GM19463 (cell line): ENCODE measurements at regions not wholly inside any gene's neighbourhood (a gene's known extent, or its start where the extent isn't known, plus 50 kb on each side); places are given as distances from the start of the nearest gene placed in this dataset.
"Not testable (repeated sequence)": the region's sequence is repeated elsewhere in the genome, so short reads cannot be mapped to it uniquely, and the experiment has no call there.

Experiments
- ATAC-seq: cut with Tn5 transposase; IDR thresholded peaks from one replicate; pipeline ENCODE4 v1.9.1; 2021; ENCODE audit warnings: mild to moderate bottlenecking, moderate library complexity; ENCODE audit not compliant: unreplicated experiment

- ATAC-seq: no peak
Observed at GRCh38 chr3:194032828-194033435, 103.0 kb upstream of the HES1 start.

DNA sequence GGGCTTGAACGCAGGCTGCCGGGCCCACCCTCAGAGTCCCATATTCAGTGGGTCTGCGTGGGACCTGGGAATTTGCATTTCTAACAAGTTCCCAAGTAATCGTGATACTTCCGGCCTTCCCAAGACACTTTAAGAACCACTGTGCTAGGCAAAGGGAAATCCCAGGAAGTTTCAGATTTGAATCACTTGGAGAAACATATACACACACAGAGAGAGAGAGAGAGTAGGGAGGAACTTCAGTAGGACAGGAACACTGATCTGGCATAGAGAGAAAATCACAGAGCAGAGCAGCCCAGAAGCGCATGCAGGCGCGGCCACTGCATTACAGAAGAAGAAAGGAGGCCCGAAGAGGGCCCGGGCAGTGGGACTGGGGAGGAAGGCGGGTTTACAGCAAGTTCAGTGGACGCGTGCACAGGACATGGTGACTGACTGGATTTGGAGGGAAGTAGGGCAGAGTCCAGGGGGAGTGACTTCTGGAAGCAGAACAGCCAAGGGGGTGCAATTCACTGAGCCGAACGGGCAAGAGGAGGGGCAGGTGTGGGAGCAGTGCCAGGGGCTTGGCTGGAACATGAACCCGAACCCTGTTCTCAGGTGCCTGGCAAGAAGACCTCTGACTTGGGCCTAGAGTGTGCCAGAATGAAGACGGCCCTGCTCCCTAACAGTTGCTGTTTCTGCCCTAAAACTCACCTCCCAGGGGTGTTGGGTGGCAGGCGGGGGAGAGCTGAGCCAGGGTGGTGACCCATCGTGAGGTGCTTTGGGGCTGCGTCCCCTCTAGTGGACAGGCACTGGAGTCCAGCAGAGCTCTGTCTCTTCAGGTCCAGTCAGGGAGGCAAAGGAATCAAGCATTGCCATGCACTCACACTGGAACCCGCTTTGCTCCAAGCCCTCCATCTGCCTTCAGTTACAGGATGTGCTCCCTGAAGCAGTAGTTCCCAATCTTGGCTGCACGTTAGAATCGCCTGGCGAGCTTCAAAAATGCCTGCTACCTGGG lies 101.3 kb upstream of the HES1 start:
- ATAC-seq: no peak

DNA sequence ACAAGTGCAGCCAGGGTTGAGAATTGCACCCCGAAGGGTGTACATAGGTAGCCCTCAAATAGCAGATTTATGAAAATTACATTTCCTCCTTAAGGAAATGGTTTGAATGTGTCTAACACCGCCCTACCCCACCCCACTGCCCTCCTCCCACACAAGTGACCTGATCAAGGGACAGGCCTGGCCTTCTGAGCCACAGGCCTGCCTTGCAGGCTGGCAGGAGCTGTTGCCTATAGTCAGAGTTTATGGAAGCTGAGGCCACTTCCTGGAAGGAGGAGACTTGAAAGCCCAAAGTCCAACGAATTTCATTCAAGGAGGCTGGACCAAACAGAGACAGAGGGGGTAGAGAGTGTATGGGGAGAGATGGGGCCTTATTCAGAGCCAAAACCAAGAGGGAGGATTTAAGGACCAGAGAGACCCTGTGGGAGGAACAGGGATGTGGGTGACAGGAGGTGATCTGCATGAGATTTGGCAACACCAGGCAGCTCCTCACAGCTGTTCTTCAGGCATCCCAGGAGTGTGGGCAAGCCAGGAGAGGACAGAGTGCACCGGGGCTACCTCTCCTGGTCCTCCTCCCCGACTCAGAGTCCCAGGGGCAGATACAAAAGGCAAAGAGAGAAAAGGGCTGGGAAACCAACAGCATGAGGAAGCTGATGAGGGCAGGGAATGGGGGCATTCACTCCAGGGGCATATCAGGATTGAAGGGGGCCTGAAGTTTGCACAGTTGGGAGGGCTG lies 100.4 kb upstream of the HES1 start:
- ATAC-seq: no peak

DNA sequence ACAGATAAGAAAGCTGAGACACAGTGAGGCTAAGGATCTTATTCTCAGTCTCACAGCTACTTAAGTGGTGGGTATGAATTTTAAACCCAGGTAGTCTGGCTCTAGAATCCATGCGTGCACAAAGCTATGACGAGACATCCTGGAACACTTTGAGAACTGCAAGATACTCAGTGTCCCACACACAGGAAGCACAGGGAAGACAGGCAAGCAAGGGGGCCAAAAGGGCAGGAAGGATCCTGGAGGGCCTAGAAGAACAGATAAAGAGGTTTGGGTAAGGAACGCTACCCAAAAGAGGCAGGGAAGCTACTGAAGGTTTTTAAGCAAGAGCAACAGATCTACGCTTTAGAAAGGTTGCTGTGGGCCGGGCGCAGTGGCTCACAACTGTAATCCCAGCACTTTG lies 99.1 kb upstream of the HES1 start:
- ATAC-seq: no peak

DNA sequence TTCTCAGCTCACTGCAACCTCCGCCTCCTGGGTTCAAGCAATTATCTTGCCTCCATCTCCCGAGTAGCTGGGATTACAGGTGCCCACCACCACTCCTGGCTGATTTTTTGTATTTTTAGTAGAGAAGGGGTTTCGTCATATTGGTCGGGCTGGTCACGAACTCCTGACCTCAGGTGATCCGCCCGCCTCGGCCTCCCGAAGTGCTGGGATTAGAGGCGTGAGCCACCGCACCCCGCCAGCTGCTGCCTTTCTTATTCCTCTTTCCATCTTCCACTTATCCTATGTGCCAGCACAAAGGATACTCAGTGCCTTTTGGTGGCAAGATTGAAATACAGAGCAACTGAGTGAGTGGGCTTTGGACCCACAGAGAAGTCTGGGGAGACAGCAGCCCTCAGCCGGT lies 97.6 kb upstream of the HES1 start:
- ATAC-seq: not testable (repeated sequence)

- ATAC-seq: no peak
Observed at GRCh38 chr3:194038960-194039359, 97.0 kb upstream of the HES1 start.

DNA sequence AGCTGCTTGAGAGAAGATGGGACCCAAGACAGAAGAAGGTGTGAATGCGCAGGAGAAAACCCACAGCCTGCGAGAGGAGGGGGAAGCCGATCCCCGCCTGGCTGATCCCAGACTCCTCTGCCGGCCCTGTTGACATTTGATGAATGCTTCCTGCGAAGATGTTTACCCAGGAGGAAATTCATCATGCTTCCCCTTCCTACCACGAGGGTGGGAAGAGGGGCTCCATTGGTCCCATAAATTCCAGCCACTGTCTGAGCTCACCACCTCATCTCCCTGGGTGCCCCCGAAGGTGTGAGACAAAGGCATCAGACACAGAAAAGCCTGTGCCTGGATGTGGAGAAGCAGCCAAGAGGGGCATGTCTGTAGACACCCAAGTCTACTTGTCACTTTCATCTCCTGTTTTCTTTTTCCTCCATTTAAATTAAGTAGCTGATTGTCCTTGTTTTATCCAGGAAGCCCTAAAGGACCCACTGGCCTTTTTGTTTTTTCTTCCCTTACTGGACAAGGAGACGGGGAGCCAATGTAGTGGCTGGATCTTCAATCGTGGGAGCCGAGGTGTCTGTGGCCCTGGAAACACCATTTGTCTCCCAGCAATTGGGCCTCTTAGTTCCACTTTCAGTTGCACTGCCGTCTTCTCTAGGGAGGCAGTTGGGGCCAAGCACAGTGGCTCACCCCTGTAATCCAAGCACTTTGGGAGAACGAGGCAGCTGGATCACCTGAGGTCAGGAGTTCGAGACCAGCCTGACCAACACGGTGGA lies 95.3 kb upstream of the HES1 start:
- ATAC-seq: no peak

DNA sequence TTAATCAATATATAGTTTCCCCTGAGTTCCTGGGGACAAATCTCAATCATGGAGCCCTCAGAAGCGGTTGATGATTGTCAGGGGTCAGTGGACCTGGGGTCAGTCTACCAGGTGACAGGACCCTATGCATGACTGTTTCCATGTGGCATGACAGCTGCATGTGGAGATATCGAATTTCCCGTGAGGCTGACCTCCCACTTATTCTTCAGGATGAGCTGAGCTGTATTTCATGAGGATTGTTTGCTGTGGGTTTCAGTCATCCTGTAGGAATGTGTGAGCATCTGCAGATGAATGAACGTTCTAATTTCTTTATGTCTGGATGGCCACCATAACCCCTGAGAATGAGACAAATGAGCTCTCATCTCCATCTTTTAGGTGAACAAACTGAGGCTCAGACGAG lies 93.0 kb upstream of the HES1 start:
- ATAC-seq: no peak

DNA sequence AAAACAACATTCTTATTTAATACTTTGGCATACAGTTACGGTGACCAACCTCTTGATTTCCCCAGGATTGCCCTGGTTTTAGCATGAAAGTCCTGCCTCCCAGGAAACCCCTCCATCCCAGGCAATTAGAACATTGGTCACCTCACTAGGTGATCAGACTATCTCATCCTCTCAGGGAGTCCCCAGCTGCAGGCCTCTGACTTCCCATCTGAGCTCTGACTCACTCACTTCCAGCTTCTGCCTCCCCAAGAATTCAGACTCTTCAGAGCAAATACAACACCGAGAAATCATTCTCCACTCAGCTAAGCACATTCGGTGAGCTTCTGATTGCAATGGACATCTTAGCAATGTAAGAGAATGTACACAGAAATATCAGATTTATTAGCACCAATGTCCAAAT lies 92.4 kb upstream of the HES1 start:
- no peak for ATAC-seq

GRCh38 chr3:194045289-194045688 lies 90.7 kb upstream of the HES1 start:
- ATAC-seq: peak; percentile 90

DNA sequence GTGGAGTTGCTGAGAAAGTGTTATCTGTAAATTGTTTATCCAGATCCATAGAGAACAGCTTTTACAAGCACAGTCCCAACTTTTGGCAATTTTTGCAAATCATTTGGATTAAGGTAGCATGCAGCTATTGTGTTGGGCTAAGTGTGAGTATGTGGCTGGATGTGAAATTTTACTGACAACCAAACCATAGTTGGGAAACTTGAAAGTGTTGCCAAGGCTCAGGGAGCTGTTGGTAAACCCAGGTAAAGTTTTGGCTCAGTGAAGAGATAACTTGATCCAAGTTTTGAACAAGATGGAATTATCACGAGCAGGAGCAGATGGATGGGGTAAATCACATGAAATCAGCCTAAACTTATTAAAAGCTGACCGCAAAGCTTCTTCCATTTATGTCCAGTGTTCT lies 90.0 kb upstream of the HES1 start:
- ATAC-seq: no peak

GRCh38 chr3:194046531-194046930 lies 89.4 kb upstream of the HES1 start:
- ATAC-seq: no peak

DNA sequence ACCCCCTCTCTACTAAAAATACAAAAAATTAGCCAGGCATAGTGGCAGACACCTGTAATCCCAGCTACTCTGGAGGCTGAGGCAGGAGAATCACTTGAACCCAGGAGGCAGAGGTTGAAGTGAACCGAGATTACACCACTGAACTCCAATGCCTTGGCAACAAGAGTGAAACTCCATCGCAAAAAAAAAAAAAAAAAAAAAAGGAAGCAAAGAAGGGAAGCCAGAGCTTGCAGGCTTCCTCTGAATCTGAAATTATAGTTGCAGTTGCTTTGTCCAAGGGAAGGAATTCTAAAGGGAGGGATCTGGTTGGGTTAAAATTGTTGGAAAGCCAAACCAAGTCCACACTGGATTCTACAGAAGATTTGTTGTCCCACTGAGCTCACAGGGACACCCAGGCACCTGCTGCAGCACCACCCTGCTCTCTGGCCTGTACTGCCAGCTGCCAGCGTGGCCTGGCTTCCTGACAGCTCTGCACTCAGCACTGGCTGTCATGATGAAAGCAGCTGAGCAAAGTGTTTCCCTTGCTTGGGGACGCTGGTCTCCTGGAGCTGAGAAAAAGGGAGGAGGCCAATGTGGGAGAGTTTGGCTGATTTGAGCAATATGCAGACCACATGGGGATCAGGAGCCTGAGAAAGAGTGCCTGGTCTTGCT lies 88.8 kb upstream of the HES1 start:
- peak; percentile 35 for ATAC-seq

DNA sequence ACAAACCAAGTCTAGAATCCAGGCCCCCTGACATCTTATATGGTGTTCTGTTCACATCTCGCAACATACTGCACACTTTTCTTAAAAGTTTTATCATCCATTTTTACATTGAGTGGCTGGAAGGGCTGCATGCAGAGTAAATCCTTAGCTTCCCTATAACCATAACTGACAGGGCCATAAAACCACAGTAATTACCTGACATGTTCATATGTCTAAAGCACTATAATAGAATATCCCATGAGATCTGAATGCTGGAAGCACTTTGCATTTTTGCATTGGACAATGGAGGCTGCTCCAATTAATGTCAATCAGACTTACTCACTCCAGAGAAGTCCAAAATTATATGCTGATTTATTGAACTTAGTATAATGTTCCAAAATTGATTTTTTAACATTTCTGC lies 86.6 kb upstream of the HES1 start:
- no peak for ATAC-seq

DNA sequence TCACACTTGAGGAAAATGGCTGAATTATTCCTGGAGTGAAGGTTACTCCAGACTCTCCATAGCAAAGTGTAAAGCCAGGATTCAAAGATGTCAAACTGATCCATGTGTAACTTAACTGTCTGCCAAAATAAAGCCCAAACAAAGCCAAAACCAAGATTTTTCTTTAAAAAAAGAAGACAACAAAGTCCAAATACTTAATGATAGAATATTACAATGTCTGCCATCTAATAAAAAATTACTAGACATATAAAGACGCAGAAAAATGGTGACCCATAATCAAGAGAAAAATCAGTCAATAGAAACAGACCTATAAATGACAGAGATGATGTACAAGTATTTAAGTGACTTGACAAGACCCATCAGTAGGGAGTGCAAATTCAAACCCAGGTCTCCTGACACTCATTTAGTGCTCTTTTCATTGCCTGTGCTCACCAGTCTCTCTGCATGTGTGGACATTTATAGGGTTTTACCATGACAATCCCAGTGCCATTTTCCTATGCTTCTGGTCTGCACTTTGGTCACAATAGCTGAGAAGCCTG lies 85.1 kb upstream of the HES1 start:
- ATAC-seq: no peak

GRCh38 chr3:194051366-194052149 lies 84.4 kb upstream of the HES1 start:
- no peak for ATAC-seq

DNA sequence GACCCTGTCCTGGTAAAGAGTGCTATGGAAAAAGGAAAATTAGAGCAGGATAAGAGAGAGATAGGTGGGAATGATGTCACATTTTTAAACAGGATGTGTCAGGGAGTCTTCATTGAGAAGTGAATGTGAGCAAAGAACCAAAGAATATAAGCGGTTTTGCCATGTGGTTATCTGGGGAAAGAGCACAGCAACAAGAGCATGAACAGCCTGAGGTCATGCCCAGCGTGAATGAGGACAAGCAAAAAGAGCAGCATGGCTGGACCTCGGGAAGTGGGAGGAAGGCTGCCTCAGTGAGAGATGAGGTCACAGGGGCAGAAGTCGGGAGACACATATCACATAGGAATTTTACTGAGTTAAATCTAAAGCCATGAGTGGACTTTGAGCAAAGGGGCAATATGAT lies 82.8 kb upstream of the HES1 start:
- no peak for ATAC-seq

DNA sequence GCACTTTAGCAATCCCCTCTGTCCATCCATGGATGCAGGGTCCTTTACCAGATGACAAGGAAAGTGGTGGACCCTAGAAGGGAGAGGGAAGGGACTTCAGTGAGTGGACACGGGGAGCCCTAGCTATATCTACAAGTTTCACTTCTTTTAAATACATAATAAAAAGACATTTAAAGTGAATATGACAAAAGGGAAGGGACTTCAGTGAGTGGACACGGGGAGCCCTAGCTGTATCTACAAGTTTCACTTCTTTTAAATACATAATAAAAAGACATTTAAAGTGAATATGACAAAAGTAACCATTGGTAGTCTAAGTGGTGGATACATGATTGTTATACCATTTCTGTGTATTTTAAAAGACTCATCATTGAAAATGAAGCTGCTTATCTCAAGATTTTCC lies 81.9 kb upstream of the HES1 start:
- ATAC-seq: no peak

- no peak for ATAC-seq
Observed at GRCh38 chr3:194054540-194054939, 81.4 kb upstream of the HES1 start.
